ENCODE measurements at regions not wholly inside any gene's neighbourhood (a gene's known extent, or its start where the extent isn't known, plus 50 kb on each side); places are given as distances from the start of the nearest gene placed in this dataset.
"Not testable (repeated sequence)": the region's sequence is repeated elsewhere in the genome, so short reads cannot be mapped to it uniquely, and the experiment has no call there.

DNA sequence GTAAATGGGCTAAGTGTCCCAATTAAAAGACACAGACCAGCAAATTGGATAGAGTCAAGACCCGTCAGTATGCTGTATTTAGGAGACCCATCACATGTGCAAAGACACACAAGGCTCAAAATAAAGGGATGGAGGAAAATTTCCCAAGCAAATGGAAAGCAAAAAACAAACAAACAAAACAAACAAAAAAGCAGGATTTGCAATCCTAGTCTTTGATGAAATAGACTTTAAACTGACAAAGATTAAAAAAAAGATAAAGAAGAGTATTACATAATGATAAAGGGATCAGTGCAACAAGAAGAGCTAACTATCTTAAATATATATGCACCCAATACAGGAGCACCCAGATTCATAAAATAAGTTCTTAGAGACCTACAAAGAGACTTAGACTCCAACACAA is 429.6 kb downstream of the MAT2B start:
- in situ Hi-C loops (cut with HindIII; ENCODE audit: low sequenced_read_pairs): not testable (repeated sequence)

DNA sequence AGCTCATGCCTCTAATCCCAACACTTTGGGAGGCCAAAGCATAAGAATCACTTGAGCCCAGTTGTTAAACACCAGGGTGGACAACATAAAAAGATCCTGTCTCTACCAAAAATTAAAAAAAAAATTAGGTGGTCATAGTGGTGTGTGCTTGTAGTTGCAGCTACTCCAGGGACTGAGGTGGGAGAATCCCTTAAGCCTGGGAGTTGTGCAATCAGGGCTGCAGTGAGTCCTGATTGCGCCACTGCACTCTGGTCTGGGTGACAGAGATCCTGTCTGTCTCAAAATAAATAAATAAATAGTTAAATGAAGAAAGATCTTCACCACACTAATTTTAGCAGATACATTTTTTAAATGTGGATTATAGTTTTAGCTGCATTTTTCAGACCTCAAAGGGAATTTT is 433.2 kb downstream of the MAT2B start:
- in situ Hi-C loops (cut with HindIII; ENCODE audit: low sequenced_read_pairs): no loop called here

DNA sequence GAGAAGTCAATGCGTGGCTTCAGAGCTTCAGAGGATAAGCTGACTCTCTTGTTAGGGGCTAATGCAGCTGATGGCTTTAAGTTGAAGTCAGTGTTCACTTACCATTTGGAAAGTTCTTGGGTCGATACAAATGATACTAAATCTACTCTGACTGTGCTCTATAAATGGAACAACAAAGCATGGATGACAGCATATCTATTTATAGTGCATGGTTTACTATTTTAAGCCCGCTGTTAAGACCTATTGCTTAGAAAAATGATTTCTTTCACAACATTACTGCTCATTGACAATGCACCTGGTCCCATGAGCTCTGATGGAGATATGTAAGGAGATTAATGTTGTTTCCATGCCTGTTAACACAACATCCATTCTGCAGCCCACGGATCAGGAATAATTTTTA is 435.7 kb downstream of the MAT2B start:
- in situ Hi-C loops (cut with HindIII; ENCODE audit: low sequenced_read_pairs): no loop called here

DNA sequence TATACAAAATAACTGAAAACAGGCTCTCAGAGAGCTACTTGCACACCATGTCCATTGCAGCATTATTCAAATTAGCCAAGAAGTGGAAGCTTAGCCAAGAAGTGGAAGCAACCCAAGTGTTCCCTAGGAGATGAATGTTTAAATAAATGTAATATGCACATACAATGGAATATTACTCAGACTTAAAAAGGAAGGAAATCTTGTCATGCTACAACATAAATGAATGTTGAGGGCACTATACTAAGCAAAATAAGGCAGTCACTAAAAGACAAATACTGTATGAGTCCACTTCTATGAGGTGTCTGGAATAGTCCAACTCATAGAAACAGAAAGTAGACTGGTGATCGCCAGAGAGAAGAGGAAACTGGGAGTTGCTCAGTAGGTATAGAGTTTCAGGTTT is 438.1 kb downstream of the MAT2B start:
- in situ Hi-C loops (cut with HindIII; ENCODE audit: low sequenced_read_pairs): no loop called here

DNA sequence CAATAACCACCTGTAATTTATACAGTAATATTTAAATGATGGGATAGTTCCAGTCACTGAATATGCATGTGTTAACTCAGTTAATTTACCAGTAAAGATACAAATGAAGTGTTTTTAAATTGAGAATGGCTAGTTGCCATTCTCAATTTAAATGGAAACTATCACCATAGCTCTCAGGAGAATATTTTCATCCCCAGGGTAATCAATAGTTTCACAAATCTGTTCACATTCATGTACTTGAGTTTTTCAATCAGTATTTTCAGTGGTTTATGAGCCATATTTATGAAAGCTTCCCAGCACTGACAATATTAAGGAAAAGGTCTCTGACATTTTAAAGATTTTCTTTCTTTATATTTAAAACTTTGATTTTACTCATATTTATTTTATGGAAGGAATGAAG is 439.3 kb downstream of the MAT2B start:
- in situ Hi-C loops (cut with HindIII; ENCODE audit: low sequenced_read_pairs): no loop called here

DNA sequence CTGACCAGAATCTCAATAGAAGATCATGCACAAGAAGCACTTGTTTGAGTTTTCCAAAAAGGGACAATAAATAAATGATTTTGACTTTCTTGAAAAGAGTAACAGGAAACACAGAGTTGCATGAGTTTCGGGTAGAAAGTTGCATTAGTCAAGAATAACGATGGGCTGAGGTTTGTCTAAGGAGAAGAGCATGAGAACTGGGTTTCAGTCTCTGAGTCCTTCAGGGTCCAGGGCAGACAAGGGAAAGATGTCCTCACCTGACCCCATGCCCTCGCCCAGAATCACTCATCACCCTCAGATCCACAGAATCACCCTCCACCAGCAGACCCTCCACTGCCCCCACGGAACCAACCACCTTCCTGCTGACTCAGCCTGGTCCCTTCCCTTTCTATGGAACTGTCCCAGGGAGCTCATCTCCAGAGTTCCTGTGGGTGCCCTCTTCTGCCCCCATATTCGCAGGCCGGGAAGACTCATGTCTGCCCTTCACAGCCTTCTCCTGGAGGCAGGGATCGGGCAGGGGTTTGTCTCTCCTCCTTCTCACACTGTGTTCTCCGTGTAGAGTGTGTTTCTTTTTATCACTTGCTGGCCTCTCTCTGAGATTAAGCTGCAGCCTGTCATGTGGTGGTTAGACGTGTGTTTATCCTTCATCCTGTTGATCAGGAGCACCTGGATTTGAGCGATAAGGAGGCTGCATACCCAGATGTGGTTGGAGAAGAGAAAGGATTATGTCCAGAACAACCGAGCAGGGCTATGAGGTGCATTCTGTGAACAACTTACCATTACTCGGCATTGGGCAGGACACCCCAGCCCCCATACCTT is 442.6 kb downstream of the MAT2B start:
- in situ Hi-C loops (cut with HindIII; ENCODE audit: low sequenced_read_pairs): no loop called here

DNA sequence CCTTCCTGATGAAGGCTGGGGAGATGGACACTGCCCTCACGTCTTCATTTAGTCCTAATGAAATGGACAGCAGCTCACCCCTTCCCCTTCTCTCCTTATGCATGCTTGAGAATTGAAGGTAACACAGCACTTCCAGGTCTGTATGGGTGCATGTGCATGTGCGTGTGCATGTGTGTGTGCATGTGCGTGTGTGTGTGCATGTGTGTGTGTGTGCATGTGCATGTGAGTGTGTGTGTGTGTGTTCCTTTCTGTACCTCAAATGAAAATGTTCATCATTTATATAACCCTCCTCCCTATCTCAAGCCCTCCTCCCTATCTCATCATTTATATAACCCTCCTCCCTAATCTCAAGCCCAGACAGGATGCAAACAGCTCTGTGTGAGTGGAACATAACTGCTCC is 444.8 kb downstream of the MAT2B start:
- in situ Hi-C loops (cut with HindIII; ENCODE audit: low sequenced_read_pairs): no loop called here

DNA sequence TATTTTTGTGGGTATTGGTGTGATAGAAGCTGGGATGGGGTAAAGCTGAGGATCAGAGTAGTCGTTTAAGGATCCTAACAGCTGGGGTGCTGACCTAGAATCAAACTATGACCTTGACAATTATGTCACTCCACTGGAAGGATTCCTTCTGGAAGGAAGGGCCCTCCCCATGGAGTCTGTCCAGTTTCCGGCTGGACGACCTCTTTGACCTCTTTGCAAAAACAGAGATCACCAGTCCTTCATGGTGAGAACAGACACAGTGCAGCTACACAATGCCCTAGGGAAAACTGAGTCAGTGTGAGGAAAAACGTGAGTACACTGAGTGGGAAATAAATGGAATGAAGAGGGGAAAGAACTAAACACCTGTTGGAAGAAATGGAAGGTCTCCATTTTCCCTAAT is 445.6 kb downstream of the MAT2B start:
- in situ Hi-C loops (cut with HindIII; ENCODE audit: low sequenced_read_pairs): no loop called here

DNA sequence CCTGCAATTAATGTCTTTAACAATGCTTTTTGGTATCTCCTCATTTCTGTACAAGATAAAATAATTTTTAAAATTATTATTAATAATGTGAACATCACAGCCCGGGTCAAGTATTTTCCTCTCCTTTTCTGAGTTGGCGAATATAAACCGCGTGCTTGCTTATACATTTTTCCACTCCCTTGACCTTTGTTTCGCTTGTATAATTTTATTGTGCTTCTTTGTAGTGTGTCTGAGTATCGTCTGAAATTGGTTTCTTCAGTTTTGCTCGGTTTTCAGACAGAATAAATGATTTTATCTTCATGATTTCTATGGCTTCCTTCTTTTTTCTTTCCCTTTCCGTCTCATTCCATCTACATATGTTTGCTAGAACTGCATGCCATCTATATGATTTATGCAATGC is 448.5 kb downstream of the MAT2B start:
- in situ Hi-C loops (cut with HindIII; ENCODE audit: low sequenced_read_pairs): no loop called here

DNA sequence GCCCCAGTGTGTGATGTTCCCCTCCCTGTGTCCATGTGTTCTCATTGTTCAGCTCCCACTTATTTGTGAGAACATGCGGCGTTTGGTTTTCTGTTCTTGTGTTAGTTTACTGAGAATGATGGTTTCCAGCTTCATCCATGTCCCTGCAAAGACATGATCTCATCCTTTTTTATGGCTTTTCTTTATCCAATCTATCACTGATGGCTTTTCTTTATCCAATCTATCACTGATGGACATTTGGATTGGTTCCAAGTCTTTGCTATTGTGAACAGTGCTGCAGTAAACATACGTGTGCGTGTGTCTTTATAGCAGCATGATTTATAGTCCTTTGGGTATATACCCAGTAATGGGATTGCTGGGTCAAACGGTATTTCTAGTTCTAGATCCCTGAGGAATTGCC is 455.8 kb downstream of the MAT2B start:
- in situ Hi-C loops (cut with HindIII; ENCODE audit: low sequenced_read_pairs): not testable (repeated sequence)

DNA sequence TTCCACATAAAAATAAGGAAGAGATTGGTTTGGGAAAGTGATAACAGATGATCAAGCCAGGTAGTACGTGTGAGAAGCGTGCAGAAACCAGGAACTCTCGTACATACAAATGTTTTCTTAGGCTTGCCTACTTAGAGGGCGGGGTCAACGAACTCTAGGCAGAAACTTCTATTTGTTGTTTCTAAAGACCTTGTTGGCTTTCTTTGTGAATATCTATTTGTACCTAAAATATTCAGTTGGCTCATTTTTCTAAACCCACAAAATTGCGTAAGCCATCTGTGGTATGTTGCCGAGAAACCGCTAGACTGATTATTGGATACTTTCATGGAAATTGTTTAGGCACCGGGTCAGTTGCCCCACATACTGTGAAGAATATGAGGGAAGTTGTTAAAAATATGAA is 458.5 kb downstream of the MAT2B start:
- in situ Hi-C loops (cut with HindIII; ENCODE audit: low sequenced_read_pairs): no loop called here

DNA sequence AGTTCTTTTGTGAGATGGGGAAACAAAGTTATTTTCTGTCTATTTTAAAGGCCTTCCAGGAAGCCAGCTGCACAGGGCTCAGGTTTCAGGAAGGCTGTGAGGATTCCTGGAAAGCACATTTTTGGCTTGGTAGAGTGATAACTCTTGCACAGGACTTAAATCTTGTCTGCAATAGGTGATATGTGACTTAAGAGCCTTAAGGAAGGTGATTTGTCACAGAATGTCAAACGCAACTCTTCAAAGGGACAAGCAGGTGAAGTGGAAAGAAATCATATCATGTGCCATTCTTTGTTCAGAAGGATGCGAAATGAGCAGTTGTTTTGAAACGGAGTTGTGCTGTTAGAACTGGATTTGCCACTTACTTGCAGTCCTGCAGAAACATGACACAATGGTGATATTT is 459.3 kb downstream of the MAT2B start:
- in situ Hi-C loops (cut with HindIII; ENCODE audit: low sequenced_read_pairs): no loop called here

DNA sequence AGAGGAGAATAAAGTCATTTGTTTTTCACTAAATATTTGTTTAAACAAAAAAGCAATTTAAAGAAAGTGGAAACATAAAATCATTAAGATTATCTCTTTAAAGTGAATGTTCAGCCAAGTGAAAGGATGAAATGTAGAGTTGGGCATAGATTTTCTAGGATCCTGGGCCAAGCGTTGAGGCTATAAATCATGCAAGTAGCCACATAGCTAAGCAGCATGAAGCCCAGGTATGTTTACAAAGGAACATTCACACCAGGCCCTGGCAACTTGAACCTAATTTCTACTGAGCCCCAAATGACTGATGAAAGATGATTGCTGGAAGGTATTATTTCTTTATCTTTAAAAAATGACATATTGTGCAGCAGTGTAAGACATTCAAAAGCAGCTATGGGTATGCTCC is 461.8 kb downstream of the MAT2B start:
- in situ Hi-C loops (cut with HindIII; ENCODE audit: low sequenced_read_pairs): no loop called here

DNA sequence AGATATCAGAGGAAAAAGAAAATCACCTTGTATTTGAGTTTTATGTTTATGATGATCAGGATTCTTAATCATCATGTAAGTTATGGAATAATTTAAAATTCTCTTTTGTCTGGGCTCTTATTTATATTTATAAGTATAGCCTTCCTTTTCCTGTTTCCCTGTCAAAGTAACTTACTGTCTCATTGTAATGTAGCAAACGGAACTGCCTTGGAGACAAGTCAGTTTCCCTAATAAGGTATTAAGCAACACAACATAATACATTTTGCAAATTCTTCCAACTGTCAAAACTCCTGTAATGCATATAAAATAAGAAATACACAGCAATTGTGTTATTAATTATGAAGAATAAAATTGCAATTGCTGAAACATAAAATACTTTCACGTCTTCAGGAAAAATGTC is 463.2 kb downstream of the MAT2B start:
- in situ Hi-C loops (cut with HindIII; ENCODE audit: low sequenced_read_pairs): no loop called here

DNA sequence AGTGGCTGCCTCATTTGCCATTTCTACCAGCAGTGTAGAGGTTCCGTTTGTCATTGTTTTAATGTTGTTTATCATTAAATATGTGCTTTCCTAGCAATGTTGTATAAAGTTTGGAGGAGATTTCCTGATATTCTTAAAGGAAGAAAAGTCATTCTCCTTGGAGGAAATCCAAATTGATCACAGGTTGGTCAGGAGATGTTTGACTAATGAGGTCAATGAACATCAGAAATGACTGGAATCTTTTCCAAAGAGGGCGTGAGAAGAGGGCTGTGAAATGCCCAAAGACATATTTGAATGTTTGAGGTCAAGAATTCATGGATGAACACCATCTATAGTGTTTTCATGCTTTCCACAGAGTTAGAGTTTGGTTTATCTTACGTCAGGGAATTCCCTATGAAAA is 471.3 kb downstream of the MAT2B start:
- in situ Hi-C loops (cut with HindIII; ENCODE audit: low sequenced_read_pairs): loop anchor here (5.0 kb wide), 1 partner anchor 89 kb away; no protein-coding TSS in a partner anchor

DNA sequence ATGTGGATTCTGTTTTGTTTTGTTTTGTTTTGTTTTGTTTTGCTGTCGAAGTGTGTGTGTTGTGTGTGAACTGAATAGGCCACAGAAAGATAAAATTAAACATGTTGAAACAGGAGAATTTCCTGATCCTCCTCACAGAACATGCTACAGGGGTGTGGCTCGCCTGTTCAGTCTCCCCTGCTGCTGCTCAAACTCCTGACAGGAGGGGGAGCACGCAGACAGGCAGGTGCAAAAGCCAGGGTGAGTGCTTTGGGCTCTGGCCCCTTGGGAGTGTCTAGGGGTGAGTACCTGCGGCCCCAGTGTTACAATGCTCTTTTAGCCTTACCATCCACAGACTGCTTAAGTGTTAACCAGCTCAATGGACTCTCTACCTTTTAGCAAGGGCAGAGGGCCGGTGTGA is 473.5 kb downstream of the MAT2B start:
- in situ Hi-C loops (cut with HindIII; ENCODE audit: low sequenced_read_pairs): loop anchor here (5.0 kb wide), 1 partner anchor 92 kb away; no protein-coding TSS in a partner anchor

DNA sequence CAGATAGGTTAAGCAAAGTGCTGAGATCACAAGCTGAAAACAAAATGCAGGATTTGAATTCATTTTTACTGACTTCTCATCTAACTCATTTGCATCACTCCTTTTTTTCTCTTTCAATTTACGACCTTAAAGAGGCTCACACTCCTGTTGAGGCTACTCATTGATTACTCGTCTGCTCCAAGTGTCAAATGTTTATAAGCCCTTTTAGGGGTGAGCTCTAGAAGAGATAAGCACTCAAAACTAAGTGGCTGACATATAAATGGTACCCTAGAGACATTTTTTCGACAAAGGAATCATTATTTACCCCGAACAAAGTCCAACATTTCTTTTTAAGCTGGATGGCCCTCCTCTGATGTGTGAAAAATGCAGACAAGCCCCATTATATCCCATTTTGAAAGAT is 483.1 kb downstream of the MAT2B start:
- in situ Hi-C loops (cut with HindIII; ENCODE audit: low sequenced_read_pairs): no loop called here

DNA sequence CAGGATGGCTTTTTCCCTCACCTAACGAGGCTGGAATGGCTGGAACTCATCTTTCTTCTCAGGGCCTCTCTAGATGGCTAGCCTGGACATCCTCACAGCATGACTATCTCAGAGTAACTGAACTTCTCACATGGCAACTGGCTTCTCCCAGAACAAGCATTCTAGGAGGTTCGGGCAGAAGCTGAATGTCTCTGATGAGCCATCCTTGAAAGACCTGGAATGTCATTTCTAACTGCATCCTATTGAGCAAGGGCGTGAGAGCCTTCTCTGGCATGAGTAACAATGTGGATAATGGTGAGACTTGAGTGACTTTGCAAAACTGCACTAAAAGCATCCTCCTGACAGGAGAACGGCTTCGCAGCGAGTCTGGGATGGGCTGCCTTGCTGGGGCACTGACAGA is 487.7 kb downstream of the MAT2B start:
- in situ Hi-C loops (cut with HindIII; ENCODE audit: low sequenced_read_pairs): no loop called here

DNA sequence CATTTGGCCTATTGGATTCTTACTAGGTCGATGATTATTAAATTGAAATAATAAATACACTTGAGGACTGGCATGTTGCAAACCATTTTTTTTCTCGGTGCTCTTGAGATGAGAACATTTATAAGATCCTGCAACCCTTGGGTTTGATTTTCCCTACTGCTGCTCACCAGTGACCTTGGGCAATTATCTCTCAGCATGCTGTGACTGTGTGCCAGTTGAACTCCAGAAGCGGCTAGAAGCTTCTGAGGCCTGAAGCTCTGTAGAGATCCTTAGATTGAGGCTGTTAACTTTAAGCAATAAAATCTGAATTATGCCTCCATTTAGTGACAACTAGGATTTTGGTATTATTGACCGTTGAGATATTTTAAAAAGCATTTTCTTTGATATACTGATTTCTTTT is 489.8 kb downstream of the MAT2B start:
- in situ Hi-C loops (cut with HindIII; ENCODE audit: low sequenced_read_pairs): no loop called here

DNA sequence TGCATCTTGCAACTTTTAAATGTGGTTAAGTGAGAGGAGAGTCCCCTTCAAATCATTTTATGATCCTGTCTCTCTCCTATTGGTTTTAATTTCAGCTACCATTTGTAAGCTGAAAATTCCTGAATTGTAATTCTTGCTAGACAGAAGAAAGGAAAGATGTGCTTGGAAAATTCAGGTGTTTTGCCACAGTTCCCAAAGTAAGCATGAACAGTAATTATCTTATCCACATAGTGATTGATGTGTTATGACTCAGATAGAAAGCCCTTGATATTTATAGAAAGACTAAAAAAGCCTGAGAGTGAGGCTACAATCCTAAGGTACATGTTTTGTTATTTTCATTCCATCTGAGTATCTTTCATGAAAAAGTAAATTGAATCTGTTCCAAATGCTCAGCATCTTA is 492.5 kb downstream of the MAT2B start:
- in situ Hi-C loops (cut with HindIII; ENCODE audit: low sequenced_read_pairs): no loop called here

DNA sequence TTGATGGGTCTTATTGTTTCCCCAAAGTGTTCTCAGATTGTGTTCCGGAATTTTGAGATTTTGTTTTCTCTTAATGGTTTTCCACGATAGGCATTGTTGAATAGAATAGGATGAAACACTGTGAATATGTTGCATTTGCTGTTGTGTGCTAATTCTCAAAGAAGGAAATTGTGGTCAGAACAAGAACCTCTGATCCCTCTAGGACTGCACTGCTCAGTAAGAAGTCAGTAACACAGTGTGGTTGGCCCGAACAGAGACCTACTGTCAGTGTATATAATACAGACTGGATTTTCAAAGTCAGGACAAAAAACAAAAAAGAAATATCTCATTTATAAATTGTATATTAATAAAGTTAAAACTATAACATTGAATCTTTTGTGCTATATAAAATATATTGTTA is 494.8 kb downstream of the MAT2B start:
- in situ Hi-C loops (cut with HindIII; ENCODE audit: low sequenced_read_pairs): no loop called here

DNA sequence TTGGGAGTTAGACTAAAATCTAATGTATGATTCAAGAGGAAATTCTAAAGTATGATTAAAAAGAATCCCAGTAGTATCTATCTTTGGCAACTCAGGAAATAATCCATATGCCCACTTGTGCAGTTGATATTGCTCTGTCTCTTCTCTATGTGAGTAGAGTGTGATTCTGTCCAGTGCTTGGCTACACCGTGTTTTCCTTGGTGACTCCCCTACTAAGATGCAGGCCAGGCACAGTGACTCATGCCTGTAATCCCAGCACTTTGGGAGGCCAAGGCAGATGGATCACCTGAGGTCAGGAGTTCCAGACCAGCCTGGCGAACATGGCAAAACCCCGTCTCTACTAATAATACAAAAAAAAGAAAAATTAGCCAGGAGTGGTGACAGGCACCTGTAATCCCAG is 495.4 kb downstream of the MAT2B start:
- in situ Hi-C loops (cut with HindIII; ENCODE audit: low sequenced_read_pairs): no loop called here

DNA sequence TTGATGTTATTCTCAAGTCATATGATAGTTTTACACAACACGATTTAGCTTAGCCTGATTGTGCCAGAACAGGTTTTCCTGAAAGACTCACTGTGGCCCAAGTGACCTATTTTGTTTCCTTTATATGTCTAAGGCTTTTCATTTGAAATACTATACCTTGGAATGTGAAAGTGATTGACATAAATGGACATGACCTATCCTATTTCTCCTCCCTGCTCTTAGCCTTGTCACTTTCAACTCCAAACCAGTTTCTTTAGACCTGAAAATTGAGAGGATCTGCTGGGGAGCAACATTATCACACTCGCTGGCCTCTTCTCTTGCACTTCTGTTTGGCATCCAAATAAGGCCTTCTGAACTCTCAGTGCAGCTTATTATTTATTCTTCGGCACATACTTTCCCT is 496.8 kb downstream of the MAT2B start:
- in situ Hi-C loops (cut with HindIII; ENCODE audit: low sequenced_read_pairs): no loop called here
